Parathyroid adenoma (tissue), 2 donors: ENCODE measurements at regions not wholly inside any gene's neighbourhood (a gene's known extent, or its start where the extent isn't known, plus 50 kb on each side); places are given as distances from the start of the nearest gene placed in this dataset.

ENCODE experiments used
- H2AFZ ChIP-seq: fragments of 300-600 bp; sonication (generic); one replicate; pipeline ENCODE4 v1.7.0; 2017; ENCODE audit warnings: antibody characterized with exemption, mild to moderate bottlenecking
- H3K27ac ChIP-seq: fragments of 300-600 bp; sonication (generic); one replicate; pipeline ENCODE4 v1.7.0; 2017
- H3K27me3 ChIP-seq: fragments of 300-600 bp; sonication (generic); one replicate; pipeline ENCODE4 v1.7.0; 2017; ENCODE audit warnings: low read length; ENCODE audit not compliant: control insufficient read depth, insufficient read depth
- H3K36me3 ChIP-seq: fragments of 300-600 bp; sonication (generic); one replicate; pipeline ENCODE4 v1.7.0; 2017; ENCODE audit warnings: low read length; ENCODE audit not compliant: control insufficient read depth, insufficient read depth
- H3K4me1 ChIP-seq: fragments of 300-600 bp; sonication (generic); one replicate; pipeline ENCODE4 v1.7.0; 2017; ENCODE audit warnings: control low read depth
- H3K4me2 ChIP-seq: fragments of 300-600 bp; sonication (generic); one replicate; pipeline ENCODE4 v1.7.0; 2017; ENCODE audit warnings: low read length
- H3K4me3 ChIP-seq: fragments of 300-600 bp; sonication (generic); one replicate; pipeline ENCODE4 v1.7.0; 2017; ENCODE audit warnings: low read depth, low read length
- H3K79me2 ChIP-seq: fragments of 300-600 bp; sonication (generic); one replicate; pipeline ENCODE4 v1.7.0; 2017; ENCODE audit warnings: control low read depth
- H3K9ac ChIP-seq: fragments of 300-600 bp; sonication (generic); one replicate; pipeline ENCODE4 v1.7.0; 2017; ENCODE audit warnings: mild to moderate bottlenecking
- H3K9me3 ChIP-seq: fragments of 300-600 bp; sonication (generic); one replicate; pipeline ENCODE4 v1.7.0; 2017; ENCODE audit warnings: low read length; ENCODE audit not compliant: control insufficient read depth
- TF ChIP-seq, protein P1 (sequence below): fragments of 300-600 bp; sonication (generic); IDR thresholded peaks from one replicate; pipeline ENCODE4 v1.7.0; 2017; ENCODE audit warnings: antibody characterized with exemption, mild to moderate bottlenecking
- donor health status: primary hyperparathyroidism.

DNA sequence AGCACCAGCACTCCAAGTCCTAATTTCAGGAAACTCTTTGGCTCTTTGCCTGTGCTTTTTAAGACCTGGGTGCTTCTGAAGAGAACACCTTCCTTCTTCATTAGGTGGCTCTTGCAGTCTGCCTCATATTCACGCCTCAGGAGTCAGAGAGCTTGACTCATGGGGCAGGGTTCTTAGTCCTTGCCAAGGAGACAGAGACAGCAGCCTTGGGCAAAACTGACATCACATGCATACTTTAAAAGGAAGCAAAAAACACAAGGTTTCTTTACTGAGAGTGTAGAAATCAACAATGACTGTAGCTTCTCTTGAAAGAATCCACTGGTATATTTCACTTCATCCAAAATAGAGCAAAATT is 780.6 kb downstream of the INHBA start:
- TF ChIP-seq, protein P1, sequence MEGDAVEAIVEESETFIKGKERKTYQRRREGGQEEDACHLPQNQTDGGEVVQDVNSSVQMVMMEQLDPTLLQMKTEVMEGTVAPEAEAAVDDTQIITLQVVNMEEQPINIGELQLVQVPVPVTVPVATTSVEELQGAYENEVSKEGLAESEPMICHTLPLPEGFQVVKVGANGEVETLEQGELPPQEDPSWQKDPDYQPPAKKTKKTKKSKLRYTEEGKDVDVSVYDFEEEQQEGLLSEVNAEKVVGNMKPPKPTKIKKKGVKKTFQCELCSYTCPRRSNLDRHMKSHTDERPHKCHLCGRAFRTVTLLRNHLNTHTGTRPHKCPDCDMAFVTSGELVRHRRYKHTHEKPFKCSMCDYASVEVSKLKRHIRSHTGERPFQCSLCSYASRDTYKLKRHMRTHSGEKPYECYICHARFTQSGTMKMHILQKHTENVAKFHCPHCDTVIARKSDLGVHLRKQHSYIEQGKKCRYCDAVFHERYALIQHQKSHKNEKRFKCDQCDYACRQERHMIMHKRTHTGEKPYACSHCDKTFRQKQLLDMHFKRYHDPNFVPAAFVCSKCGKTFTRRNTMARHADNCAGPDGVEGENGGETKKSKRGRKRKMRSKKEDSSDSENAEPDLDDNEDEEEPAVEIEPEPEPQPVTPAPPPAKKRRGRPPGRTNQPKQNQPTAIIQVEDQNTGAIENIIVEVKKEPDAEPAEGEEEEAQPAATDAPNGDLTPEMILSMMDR: no peak
- H3K9me3 ChIP-seq: no peaks in the 10 kb centered on the region
- H3K27me3 ChIP-seq: no peaks in the 10 kb centered on the region
- no peaks in the 10 kb centered on the region for H3K4me1 ChIP-seq
- no peaks in the 10 kb centered on the region for H3K36me3 ChIP-seq
- no peak overlapping the region for H3K4me3 ChIP-seq
- H3K4me2 ChIP-seq: no peak overlapping the region
- no peak overlapping the region for H3K9ac ChIP-seq
- H2AFZ ChIP-seq: no peak overlapping the region
- H3K27ac ChIP-seq: no peak overlapping the region
- H3K79me2 ChIP-seq: no peaks in the 10 kb centered on the region

DNA sequence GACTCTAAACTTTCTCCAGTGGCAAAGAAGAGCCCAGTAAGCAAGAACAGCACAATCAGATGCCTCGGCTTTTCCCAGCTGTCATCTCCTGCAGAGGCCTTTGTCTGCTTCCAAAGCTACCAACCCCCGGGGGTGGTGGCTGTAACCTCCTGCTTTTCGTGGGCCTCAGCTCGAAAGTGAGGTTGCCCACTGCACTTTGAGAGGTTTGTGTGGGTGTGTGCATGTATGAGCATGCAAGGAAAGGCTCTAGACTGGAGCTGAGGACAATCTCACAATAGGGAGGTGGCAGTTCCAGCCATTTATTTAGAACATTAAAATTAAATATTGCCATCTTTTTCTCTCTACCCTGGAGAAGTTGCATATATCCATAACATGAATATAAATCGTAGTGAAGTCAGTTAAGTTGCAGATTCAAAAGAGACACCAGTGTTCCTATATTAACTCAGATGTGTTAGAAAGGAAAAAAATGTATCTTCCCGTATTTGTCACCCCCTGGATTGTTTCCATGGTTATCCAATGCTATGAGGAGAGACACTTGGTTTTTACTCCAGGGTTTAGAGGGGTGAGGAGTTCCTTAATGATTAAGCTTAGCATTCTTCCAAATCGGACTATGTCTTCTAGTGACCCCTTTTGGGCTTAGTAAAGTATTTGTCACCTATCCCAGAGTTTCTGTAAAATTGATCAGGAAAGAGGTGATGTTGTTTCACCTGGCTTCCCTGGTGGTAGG is 781.1 kb downstream of the INHBA start:
- H3K4me1 ChIP-seq: no peaks in the 10 kb centered on the region
- no peak overlapping the region for H2AFZ ChIP-seq
- H3K27ac ChIP-seq: no peak overlapping the region
- no peak overlapping the region for H3K4me2 ChIP-seq
- no peaks in the 10 kb centered on the region for H3K9me3 ChIP-seq
- H3K27me3 ChIP-seq: no peaks in the 10 kb centered on the region
- H3K36me3 ChIP-seq: no peaks in the 10 kb centered on the region
- no peaks in the 10 kb centered on the region for H3K79me2 ChIP-seq
- TF ChIP-seq, protein P1: no peak
- H3K9ac ChIP-seq: no peak overlapping the region
- no peak overlapping the region for H3K4me3 ChIP-seq

DNA sequence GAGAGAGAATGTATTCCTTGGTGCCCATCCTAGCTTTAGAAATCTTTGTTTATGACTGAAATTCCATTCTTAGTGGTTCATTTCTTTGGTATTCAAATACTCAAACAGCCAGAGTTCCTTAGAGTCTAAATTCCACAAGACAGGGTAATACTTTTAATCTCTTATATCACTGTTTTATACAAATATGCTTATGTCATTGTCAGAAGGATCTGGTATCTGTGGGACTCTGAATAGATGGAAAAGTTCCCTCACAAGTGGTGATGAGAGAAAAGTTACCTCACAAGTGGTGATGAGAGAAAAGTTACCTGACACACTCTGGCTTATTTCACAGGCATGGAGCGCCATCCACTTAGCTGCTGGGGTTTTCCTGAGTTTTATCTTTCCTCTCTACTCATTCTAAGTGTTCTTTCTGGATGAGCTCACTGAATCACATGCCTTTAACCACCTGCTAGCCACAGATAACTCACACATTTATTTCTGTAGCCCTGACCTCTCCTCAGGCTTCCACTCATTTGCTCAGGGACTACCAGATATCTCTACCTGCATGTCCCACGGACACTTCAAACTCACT is 784.0 kb downstream of the SUGCT start:
- no peaks in the 10 kb centered on the region for H3K4me1 ChIP-seq
- no peaks in the 10 kb centered on the region for H3K9me3 ChIP-seq
- H3K36me3 ChIP-seq: no peaks in the 10 kb centered on the region
- TF ChIP-seq, protein P1: no peak
- no peak overlapping the region for H3K4me3 ChIP-seq
- H3K79me2 ChIP-seq: no peaks in the 10 kb centered on the region
- no peak overlapping the region for H3K4me2 ChIP-seq
- no peaks in the 10 kb centered on the region for H3K27me3 ChIP-seq
- H3K27ac ChIP-seq: no peak overlapping the region
- H2AFZ ChIP-seq: no peak overlapping the region
- no peak overlapping the region for H3K9ac ChIP-seq

DNA sequence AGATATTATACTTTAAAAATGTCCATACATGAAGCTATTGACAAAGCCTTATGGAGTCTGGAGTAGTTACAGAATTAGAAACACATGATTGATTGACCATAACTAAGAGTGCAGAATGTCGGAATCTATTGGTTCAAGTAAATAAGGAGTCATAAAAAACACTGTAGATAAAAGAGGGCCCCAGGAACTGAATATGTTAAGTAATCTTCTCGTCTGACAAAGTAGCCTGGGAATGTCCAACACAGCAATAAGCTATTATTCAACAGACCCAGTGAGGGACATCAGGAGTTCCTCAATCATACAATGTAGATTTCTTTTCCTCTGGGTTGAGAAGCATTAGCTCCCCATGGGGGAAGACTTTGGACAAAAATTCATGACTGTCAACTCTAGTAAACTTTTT is 782.0 kb downstream of the SUGCT start:
- no peak overlapping the region for H3K9ac ChIP-seq
- no peaks in the 10 kb centered on the region for H3K27me3 ChIP-seq
- H3K36me3 ChIP-seq: no peaks in the 10 kb centered on the region
- no peak overlapping the region for H2AFZ ChIP-seq
- no peak overlapping the region for H3K4me2 ChIP-seq
- TF ChIP-seq, protein P1: no peak
- H3K27ac ChIP-seq: no peak overlapping the region
- no peaks in the 10 kb centered on the region for H3K9me3 ChIP-seq
- no peaks in the 10 kb centered on the region for H3K4me1 ChIP-seq
- H3K4me3 ChIP-seq: no peak overlapping the region
- no peaks in the 10 kb centered on the region for H3K79me2 ChIP-seq

DNA sequence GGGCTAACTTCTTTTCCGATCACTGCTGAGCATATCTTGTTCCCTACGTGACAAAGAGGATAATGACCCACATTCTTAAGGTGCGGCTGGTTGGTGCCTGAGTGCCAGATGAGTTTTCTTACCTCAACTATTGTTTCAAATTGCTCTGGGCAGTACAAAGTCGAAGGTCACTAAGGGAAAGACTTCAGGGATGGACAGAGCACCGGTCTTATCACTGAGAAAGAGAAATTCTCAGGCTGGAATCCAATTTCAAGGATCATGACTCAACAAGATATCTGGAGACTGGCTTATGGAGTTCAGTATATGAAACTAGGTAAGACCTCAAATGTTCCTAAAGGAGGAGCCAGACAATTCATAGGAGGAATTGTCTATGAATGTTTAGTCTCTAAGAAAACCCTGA is 780.3 kb downstream of the SUGCT start:
- Histone ChIP-seq H2AFZ (no peak overlapping the region), H3K4me3 (no peak overlapping the region), H3K4me2 (no peak overlapping the region), H3K27ac (no peak overlapping the region), H3K27me3 (no peaks in the 10 kb centered on the region), H3K36me3 (no peaks in the 10 kb centered on the region), H3K4me1 (no peaks in the 10 kb centered on the region), H3K79me2 (no peaks in the 10 kb centered on the region), H3K9me3 (no peaks in the 10 kb centered on the region), H3K9ac (no peak overlapping the region)
- TF ChIP-seq, protein P1: no peak
